Hindlimb muscle (tissue), 1 donor: ENCODE measurements at regions not wholly inside any gene's neighbourhood (a gene's known extent, or its start where the extent isn't known, plus 50 kb on each side); places are given as distances from the start of the nearest gene placed in this dataset.

Experiments
- DNase-seq: peaks from one replicate; pipeline ENCODE4 v3.0.0-alpha.2; 2013

GRCh38 chr5:17763301-17763700 lies 129.0 kb downstream of the TAF11L14 start:
- no peak for DNase-seq

- no peak for DNase-seq
Observed at GRCh38 chr5:17766031-17766430, 131.8 kb downstream of the TAF11L14 start.

- DNase-seq: no peak
Observed at GRCh38 chr5:17769277-17769676, 135.0 kb downstream of the TAF11L14 start.

GRCh38 chr5:17772232-17772631 lies 138.0 kb downstream of the TAF11L14 start:
- DNase-seq: no peak

GRCh38 chr5:17785774-17786173 lies 151.5 kb downstream of the TAF11L14 start:
- DNase-seq: no peak

- no peak for DNase-seq
Observed at GRCh38 chr5:17788351-17788750, 154.1 kb downstream of the TAF11L14 start.

GRCh38 chr5:17794201-17794600 lies 159.9 kb downstream of the TAF11L14 start:
- no peak for DNase-seq

- DNase-seq: no peak
Observed at GRCh38 chr5:17794815-17795214, 160.6 kb downstream of the TAF11L14 start.

GRCh38 chr5:17796142-17796541 lies 161.9 kb downstream of the TAF11L14 start:
- DNase-seq: no peak

GRCh38 chr5:17796757-17797396 lies 162.6 kb downstream of the TAF11L14 start:
- no peak for DNase-seq

GRCh38 chr5:17799521-17799920 lies 165.3 kb downstream of the TAF11L14 start:
- DNase-seq: no peak

- DNase-seq: no peak
Observed at GRCh38 chr5:17801595-17801994, 167.3 kb downstream of the TAF11L14 start.

GRCh38 chr5:17802256-17802655 lies 168.0 kb downstream of the TAF11L14 start:
- DNase-seq: no peak

GRCh38 chr5:17803971-17804370 lies 169.7 kb downstream of the TAF11L14 start:
- no peak for DNase-seq

GRCh38 chr5:17805227-17805825 lies 171.1 kb downstream of the TAF11L14 start:
- DNase-seq: no peak

- DNase-seq: no peak
Observed at GRCh38 chr5:17806818-17807468, 172.7 kb downstream of the TAF11L14 start.

- peak; percentile 19 for DNase-seq
Observed at GRCh38 chr5:17808566-17808965, 174.3 kb downstream of the TAF11L14 start.

GRCh38 chr5:17810734-17811133 lies 176.5 kb downstream of the TAF11L14 start:
- no peak for DNase-seq

GRCh38 chr5:17813214-17813613 lies 179.0 kb downstream of the TAF11L14 start:
- DNase-seq: no peak

GRCh38 chr5:17816505-17816904 lies 182.2 kb downstream of the TAF11L14 start:
- no peak for DNase-seq

- DNase-seq: no peak
Observed at GRCh38 chr5:17816944-17817343, 182.7 kb downstream of the TAF11L14 start.

- no peak for DNase-seq
Observed at GRCh38 chr5:17817990-17818389, 183.7 kb downstream of the TAF11L14 start.

GRCh38 chr5:17819783-17820182 lies 185.5 kb downstream of the TAF11L14 start:
- DNase-seq: no peak

GRCh38 chr5:17828681-17829080 lies 194.4 kb downstream of the TAF11L14 start:
- DNase-seq: peak; percentile 69
